ENCODE measurements at regions not wholly inside any gene's neighbourhood (a gene's known extent, or its start where the extent isn't known, plus 50 kb on each side); places are given as distances from the start of the nearest gene placed in this dataset.
"Not testable (repeated sequence)": the region's sequence is repeated elsewhere in the genome, so short reads cannot be mapped to it uniquely, and the experiment has no call there.

DNA sequence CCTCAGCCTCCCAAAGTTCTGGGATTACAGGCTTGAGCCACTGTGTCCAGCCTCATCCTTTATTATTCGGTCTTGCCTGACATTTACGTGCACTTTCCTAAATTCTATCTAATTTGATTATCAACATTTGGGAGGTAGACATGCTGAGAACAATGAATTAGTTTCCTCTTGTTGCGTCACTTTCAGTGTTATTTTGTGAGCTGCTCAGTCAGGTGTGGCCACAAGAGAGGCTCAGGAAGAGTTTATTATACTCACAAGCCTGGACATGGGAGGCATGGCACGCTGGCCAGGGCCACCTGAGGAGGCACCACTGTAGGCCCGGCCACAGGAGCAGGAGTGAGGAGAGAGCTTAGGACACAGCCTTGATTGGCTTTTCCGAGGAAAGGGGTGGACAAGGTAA lies 59.7 kb upstream of the RBFOX2 start:
- peak; percentile 37 for DNase-seq (ENCODE audit: low spot score)

- DNase-seq (ENCODE audit: low spot score), result no peak
Measured at GRCh38 chr22:36087784-36088183, 59.2 kb upstream of the RBFOX2 start.

DNA sequence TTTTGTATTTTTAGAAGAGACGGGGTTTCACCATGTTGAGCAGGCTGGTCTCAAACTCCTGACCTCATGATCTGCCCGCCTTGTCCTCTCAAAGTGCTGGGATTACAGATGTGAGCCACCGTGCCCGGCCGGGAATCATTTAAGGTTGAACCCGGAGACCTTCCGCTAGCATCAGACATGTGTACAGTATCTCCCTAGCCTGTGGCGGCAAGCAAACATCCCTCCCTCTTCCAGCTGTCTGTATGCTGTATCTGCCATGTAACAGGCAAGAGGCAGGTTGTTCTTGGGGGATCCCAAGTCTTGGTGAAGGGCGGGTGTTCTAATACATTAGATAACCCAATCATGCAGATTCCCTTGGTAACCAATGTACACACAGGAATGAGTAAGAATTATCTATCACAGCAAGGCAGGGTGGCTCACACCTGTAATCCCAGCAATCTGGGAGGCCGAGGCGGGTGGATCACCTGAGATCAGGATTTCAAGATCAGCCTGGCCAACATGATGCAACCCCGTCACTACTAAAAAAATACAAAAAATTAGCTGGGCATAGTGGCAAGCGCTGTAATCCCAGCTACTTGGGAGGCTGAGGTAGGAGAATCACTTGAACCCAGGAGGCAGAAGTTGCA lies 58.1 kb upstream of the RBFOX2 start:
- DNase-seq (ENCODE audit: low spot score), result no peak

DNA sequence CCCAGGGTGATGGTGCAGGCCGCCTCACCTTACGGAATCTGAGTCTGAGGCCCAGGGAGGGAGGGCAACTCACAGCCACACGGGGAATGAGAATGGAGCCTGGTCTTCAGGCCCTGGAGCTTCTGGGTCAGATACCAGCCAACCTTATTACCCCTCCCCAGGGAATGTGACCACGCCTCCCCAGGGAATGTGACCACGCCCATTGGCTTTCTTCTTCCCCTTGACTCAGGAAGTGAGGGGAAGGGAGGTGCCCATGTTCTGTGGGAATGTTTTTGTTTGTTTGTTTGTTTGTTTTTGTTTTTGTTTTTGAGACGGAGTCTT lies 57.5 kb upstream of the RBFOX2 start:
- DNase-seq (ENCODE audit: low spot score), result peak; percentile 75

DNA sequence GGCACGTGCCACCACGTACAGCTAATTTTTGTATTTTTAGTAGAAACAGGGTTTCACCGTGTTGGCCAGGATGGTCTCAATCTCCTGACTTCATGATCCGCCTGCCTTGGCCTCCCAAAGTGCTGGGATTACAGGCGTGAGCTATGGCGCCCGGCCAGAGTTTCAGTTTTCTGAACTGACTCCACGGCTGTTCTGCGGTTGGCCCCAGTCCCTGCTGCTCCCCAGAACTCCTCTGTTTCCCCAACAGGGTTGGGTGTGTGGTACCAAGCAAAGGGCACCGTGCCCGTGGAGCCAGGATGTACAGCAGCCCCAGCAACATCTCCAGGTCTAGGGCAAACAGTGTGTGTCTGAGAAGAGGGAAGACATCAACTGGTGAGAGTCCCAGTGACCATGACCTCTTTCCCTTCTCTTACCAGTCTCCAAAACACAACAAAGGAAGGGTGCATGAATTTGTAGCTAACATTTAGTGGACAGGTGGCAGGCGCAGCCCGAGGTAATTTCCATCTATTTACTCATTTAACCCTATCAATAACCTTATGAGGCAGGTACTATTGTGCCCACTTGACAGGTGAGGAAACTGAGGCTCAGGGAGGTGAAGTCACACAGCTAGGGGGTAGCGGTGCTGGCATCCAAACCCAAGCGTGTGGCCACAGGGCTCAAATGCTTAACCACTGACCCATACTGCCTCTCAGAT lies 57.0 kb upstream of the RBFOX2 start:
- no peak for DNase-seq (ENCODE audit: low spot score)

- no peak for DNase-seq (ENCODE audit: low spot score)
Measured at GRCh38 chr22:36084717-36085116, 56.1 kb upstream of the RBFOX2 start.

- no peak for DNase-seq (ENCODE audit: low spot score)
Measured at GRCh38 chr22:36083056-36083455, 54.4 kb upstream of the RBFOX2 start.

DNA sequence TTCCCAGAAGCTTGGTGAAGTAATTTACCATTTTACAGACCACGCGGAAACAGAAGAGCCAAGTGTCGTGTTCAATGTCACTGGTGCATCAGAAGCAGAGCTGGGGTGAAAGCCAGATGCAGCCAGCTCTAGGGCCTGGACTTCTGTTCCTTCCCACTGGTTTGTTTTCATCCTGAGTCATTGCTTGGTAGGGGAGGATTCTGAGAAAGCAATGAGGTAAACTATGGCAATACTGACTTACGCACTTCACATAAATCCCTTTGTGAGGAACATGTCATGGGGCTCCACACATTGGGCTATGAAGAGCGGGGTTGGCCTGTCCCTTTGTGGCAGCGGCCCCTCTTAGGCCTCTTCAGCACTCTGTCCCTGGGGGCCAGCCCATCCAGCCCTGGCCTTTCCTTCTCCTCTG lies 52.4 kb upstream of the RBFOX2 start:
- DNase-seq (ENCODE audit: low spot score), result no peak

DNA sequence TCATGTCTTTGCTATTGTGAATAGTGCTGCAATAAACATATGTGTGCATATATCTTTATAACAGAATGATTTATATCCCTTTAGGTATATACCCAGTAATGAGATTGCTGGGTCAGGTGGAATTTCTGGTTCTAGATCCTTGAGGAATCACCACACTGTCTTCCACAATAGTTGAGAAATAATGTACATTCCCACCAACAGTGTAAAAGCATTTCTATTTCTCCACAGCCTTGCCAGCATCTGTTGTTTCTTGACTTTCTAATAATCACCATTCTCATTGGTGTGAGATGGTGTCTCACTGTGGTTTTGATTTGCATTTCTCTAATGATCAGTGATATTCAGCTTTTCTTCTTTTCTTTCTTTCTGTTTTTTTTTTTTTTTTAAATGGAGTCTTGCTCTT lies 51.7 kb upstream of the RBFOX2 start:
- DNase-seq (ENCODE audit: low spot score), result not testable (repeated sequence)

DNA sequence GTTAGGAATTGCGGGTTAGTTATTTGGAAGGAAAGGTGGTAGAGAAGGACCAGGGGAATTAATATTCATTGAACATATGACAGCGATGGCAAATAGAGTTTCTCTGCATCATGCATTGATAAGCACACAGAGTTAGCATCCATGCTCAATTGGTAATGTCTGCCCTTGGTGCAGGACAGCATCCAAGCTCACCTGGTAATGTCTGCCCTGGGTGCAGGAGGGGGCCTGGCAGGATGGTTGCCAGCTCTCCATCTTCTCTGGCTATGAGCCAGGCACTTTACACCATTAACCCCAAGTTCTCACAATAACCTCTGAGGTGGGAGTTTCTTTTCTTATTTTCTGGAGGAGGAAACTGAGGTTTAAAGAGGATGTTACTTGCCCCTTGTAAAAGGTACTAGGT lies 50.4 kb upstream of the RBFOX2 start:
- DNase-seq (ENCODE audit: low spot score), result no peak
